ENCODE measurements at regions not wholly inside any gene's neighbourhood (a gene's known extent, or its start where the extent isn't known, plus 50 kb on each side); places are given as distances from the start of the nearest gene placed in this dataset.

DNA sequence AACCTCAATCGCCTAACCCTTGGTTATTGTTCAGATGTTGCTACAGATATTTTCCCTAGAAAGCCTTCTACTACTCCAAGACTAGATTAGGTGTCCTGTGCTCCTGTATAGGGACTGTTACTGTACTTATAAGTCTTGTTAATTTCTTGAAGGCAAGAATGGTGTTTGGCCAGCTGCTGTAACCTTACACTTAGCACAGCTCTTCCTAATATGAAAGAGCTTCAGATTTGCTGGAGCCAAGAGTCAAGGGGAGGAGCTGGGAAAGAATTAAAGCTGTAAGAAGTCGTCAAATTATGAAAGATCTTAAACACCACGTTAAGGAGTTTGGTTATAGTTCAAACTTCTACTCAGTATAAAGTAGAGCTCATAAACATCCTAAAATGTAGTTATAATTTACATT is 245.9 kb upstream of the TLL1 start:
- Histone ChIP-seq H3K27me3 (ENCODE audit: low read depth) (no peaks in the 10 kb centered on the region), H3K36me3 (replicated peaks) (no peaks in the 10 kb centered on the region), H3K4me3 (no peak overlapping the region), H3K9me3 (no peaks in the 10 kb centered on the region), H3K4me1 (no peaks in the 10 kb centered on the region)
- no peak for DNase-seq (ENCODE audit: low spot score in 2 of 2)
- in situ Hi-C loops (cut with MboI; ENCODE audit: low sequenced_read_pairs), result no loop called here

DNA sequence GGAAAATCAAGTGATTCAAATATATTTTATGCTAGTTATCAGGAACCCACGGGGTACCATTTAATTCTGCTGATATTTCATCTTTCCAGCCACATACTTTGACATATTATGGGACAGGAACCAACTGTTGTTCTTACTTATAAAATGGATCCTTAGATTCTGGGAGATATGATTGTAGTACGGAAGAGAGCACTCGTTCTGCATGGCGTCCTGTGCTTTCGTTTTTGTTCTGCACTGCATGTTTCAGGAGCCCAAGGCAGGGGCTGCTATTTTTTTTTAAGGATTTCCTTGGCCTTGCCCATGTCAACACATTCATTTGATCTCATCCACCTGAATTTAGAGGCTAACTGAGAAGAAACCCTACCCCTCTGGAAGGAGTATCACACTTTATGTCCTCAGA is 245.5 kb upstream of the TLL1 start:
- H3K9me3 ChIP-seq, result no peaks in the 10 kb centered on the region
- no peaks in the 10 kb centered on the region for H3K4me1 ChIP-seq
- H3K27me3 ChIP-seq (ENCODE audit: low read depth), result no peaks in the 10 kb centered on the region
- no peak for DNase-seq (ENCODE audit: low spot score in 2 of 2)
- in situ Hi-C loops (cut with MboI; ENCODE audit: low sequenced_read_pairs), result no loop called here
- H3K4me3 ChIP-seq, result no peak overlapping the region
- no peaks in the 10 kb centered on the region for H3K36me3 ChIP-seq (replicated peaks)

DNA sequence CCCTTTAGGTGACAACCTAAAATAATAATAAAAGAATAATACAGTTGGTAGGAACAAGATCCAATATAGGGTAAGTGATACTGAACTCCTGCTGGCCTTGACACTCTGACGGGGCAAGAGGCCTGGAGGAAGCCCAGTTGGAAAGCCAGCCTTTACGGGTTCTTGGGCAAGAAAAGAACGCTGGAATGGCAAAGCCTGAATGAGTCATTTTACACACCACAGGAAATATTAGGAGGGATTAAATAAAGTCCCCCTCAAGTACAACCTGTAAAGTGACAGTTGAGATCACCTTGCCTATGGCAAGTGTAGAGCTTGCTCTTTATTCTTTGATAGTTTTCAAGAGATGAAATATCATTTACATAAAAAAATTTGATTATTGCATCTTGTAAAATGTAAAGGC is 244.5 kb upstream of the TLL1 start:
- in situ Hi-C loops (cut with MboI; ENCODE audit: low sequenced_read_pairs), result no loop called here
- DNase-seq (ENCODE audit: low spot score in 2 of 2), result no peak
- Histone ChIP-seq H3K9me3 (no peaks in the 10 kb centered on the region), H3K4me1 (no peaks in the 10 kb centered on the region), H3K27me3 (ENCODE audit: low read depth) (no peaks in the 10 kb centered on the region), H3K4me3 (no peak overlapping the region), H3K36me3 (replicated peaks) (no peaks in the 10 kb centered on the region)

DNA sequence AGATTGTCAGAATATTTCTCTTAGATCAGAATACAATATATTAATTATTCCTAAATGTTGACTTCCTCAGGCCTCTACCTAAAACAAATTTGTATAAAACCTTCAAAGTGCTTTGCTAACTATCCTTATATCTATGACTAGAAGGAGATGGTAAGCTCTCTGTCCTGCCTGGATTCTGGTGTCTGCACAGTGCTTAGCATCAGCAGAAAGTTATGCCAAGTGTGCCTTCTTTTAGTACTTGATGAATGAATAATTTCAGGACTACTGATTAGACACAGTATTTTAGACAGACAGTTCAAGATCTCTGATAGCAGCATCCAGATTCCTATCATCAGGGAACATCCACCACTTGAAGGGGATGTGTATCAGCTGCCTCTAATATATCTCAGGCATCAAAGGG is 242.4 kb upstream of the TLL1 start:
- Histone ChIP-seq H3K36me3 (replicated peaks) (no peaks in the 10 kb centered on the region), H3K27me3 (ENCODE audit: low read depth) (no peaks in the 10 kb centered on the region), H3K4me3 (no peak overlapping the region), H3K4me1 (no peaks in the 10 kb centered on the region), H3K9me3 (no peaks in the 10 kb centered on the region)
- DNase-seq (ENCODE audit: low spot score in 2 of 2), result no peak
- in situ Hi-C loops (cut with MboI; ENCODE audit: low sequenced_read_pairs), result no loop called here

DNA sequence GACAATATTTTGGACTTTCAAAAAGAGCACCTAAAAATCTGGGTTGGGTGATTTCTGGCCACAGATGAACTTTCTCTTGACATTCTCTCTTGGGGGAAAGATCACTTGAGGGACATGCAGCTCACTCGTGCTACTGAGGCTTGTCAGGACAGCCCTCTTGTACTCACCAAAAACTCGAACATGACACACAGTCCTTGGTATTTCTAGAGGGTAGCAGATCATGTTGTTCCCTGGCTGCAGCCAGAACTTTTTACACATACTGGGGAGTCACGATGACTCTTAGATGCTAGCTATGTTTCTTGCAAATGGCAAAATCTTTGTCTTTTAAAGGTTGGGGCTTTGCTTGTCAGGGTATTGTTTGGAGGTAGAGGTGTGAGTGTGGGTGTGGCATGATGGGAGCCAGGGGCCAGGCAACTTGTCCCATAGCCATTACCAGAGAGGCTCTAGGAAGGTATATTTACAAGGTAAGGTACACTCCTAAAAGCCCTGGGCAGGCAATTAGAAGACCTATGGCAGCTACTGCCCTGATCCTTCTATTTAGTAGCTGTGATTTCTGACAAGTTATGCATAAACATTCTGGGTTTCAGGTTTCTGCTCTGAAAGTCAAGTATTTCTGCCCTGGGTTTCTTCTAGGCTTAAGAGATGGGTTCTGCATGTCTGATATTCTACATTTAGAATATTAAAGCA is 241.7 kb upstream of the TLL1 start:
- Histone ChIP-seq H3K4me1 (no peaks in the 10 kb centered on the region), H3K27me3 (ENCODE audit: low read depth) (no peaks in the 10 kb centered on the region), H3K9me3 (no peaks in the 10 kb centered on the region), H3K4me3 (no peak overlapping the region), H3K36me3 (replicated peaks) (no peaks in the 10 kb centered on the region)
- in situ Hi-C loops (cut with MboI; ENCODE audit: low sequenced_read_pairs), result no loop called here
- no peak for DNase-seq (ENCODE audit: low spot score in 2 of 2)

DNA sequence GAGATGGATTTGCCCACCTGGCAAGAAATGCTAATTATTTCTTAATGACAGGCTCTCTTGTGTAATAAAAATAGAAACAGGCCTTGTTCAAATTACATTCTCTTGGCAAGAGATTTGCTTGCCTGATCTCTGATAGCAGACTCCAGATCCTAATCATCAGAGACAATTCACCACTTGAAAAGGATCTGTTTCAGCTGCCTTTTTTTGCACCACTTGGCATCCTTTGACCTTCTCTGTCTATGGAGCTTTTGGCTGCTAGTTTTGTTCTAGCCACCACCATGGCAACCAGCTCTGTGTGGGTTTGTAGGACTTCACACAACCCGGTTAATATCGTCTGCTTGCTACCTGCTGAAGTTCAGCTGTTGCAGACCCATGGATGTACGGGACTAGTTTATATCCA is 241.1 kb upstream of the TLL1 start:
- H3K36me3 ChIP-seq (replicated peaks), result no peaks in the 10 kb centered on the region
- no peak for DNase-seq (ENCODE audit: low spot score in 2 of 2)

DNA sequence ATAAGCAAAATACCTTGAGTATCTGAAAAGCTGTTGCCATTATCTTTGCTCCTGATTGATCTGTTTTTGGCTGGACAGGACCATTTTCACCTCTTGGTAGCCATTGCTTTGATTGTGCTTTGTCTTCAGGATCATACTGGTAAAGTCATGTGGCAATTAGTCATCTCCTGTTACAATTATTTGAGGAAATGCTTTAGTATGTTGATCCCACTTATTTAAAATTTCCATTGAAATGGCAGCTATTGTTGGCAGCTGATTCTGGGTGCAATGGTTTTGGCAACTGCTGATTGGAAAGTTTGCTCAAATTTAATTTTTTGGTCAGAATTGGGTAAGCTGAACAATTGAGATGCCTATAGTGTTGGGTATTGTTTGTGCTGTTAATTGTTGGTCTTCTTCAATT is 238.3 kb upstream of the TLL1 start:
- Histone ChIP-seq H3K27me3 (ENCODE audit: low read depth) (no peaks in the 10 kb centered on the region), H3K36me3 (replicated peaks) (no peaks in the 10 kb centered on the region), H3K4me1 (no peaks in the 10 kb centered on the region), H3K9me3 (no peaks in the 10 kb centered on the region), H3K4me3 (no peak overlapping the region)
- in situ Hi-C loops (cut with MboI; ENCODE audit: low sequenced_read_pairs), result no loop called here
- no peak for DNase-seq (ENCODE audit: low spot score in 2 of 2)

More for the DNA sequence above, 241.1 kb upstream of the TLL1 start:
- no peaks in the 10 kb centered on the region for H3K27me3 ChIP-seq (ENCODE audit: low read depth)
- H3K4me1 ChIP-seq, result no peaks in the 10 kb centered on the region
- H3K9me3 ChIP-seq, result no peaks in the 10 kb centered on the region
- no peak overlapping the region for H3K4me3 ChIP-seq
- in situ Hi-C loops (cut with MboI; ENCODE audit: low sequenced_read_pairs), result no loop called here

DNA sequence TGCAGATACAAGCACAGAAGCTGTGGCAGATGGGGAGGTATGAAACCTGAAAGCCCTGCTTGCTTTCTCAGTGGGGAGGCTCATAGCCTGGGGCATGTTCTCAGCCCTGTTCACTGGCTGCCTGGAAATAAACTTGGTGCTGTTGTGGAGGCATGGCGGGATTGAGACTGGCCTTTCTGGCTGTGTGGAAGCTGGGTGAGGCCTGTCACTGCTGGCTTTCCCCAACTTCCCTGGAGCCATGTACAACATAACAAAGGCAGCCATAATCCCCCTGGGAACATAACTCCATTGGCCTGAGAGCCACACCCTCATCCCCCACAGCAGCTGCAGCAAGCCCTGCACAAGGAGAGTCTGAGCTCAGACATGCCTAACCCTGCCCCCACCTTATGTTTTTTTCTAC is 237.7 kb upstream of the TLL1 start:
- H3K27me3 ChIP-seq (ENCODE audit: low read depth), result no peaks in the 10 kb centered on the region
- H3K36me3 ChIP-seq (replicated peaks), result no peaks in the 10 kb centered on the region
- in situ Hi-C loops (cut with MboI; ENCODE audit: low sequenced_read_pairs), result no loop called here
- H3K9me3 ChIP-seq, result no peaks in the 10 kb centered on the region
- DNase-seq (ENCODE audit: low spot score in 2 of 2), result peak; percentile 40 to 65
- H3K4me1 ChIP-seq, result no peaks in the 10 kb centered on the region
- H3K4me3 ChIP-seq, result no peak overlapping the region

DNA sequence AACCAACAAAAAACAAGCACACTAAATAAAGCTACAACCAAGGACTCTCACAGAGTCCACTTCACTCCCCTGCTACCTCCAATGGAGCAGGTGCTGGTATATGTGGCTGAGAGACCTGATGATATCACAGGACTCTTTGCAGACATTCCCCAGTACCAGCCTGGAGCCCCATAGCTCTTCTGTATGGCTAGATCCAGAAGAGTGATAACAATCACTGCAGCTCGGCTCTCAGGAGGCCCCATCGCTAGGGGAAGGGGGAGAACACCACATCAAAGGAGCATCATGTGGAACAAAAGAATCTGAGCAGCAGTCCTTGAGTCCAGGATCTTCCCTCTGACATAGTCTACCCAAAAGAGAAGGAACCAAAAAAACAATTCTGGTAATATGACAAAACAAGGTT is 237.1 kb upstream of the TLL1 start:
- in situ Hi-C loops (cut with MboI; ENCODE audit: low sequenced_read_pairs), result no loop called here
- Histone ChIP-seq H3K36me3 (replicated peaks) (no peaks in the 10 kb centered on the region), H3K4me1 (no peaks in the 10 kb centered on the region), H3K9me3 (no peaks in the 10 kb centered on the region), H3K4me3 (no peak overlapping the region), H3K27me3 (ENCODE audit: low read depth) (no peaks in the 10 kb centered on the region)
- DNase-seq (ENCODE audit: low spot score in 2 of 2), result no peak

DNA sequence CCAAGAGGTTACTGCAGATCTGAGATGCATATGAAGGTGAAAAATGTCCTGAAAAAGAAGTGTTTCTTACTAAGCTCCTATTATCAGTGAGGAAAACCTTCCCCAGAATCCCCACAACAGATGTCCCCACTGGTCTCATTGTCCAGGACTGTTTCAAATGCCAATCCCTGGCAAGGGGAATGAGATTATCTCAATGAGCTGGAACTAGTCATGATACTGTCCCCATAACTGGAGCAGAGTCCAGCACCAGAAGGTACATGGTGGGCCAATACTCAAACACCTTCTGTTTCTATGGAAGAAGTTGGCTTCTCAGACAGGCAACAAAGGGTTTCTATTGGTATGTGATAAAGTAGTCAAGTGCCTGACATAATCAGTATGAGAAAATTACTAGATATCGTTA is 221.1 kb upstream of the TLL1 start:
- DNase-seq (ENCODE audit: low spot score in 2 of 2), result no peak
- Histone ChIP-seq H3K4me3 (no peak overlapping the region), H3K9me3 (no peaks in the 10 kb centered on the region), H3K4me1 (no peaks in the 10 kb centered on the region), H3K36me3 (replicated peaks) (no peaks in the 10 kb centered on the region), H3K27me3 (ENCODE audit: low read depth) (no peaks in the 10 kb centered on the region)
- in situ Hi-C loops (cut with MboI; ENCODE audit: low sequenced_read_pairs), result no loop called here

DNA sequence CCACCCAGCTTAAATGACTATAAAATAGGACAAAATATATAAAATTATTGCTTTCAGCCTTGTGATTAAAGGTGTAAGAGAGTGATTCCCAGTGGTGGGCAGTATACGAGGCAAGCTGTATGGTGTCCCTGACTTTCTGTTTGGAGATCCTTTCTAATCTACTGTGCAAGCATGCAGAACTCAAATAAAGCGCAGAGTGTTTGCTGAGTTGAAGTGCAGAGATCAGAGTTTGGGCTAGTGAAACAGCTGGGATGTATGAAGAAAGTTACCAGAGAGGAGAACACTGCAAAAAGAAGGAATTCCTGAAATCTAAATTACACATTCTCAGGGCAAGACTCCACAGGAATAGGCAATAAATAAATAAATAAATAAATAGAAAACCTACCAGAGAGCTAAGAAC is 218.5 kb upstream of the TLL1 start:
- no peak for DNase-seq (ENCODE audit: low spot score in 2 of 2)
- Histone ChIP-seq H3K4me3 (no peak overlapping the region), H3K9me3 (no peaks in the 10 kb centered on the region), H3K36me3 (replicated peaks) (no peaks in the 10 kb centered on the region), H3K4me1 (no peaks in the 10 kb centered on the region), H3K27me3 (ENCODE audit: low read depth) (no peaks in the 10 kb centered on the region)
- in situ Hi-C loops (cut with MboI; ENCODE audit: low sequenced_read_pairs), result no loop called here

DNA sequence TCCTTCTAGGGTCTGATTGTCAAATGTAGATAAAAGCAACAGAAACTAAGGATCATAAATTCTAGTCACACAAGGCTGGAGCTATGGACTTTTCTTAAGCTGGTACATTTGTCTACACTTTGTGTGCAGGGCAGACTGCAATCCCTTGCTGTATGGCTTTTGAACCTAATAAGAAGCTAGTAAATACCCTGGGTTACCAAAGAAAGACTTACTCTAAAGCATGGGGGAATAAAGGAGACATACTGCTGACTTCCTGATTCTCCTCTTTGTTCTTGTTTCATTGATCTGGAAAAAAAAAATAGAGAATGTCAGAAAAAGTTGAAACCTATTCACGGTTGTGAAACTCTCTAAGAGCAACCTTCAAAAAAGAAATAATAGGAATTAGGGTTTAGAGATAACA is 216.6 kb upstream of the TLL1 start:
- DNase-seq (ENCODE audit: low spot score in 2 of 2), result no peak
- Histone ChIP-seq H3K9me3 (no peaks in the 10 kb centered on the region), H3K4me3 (no peak overlapping the region), H3K27me3 (ENCODE audit: low read depth) (no peaks in the 10 kb centered on the region), H3K36me3 (replicated peaks) (no peaks in the 10 kb centered on the region), H3K4me1 (no peaks in the 10 kb centered on the region)
- in situ Hi-C loops (cut with MboI; ENCODE audit: low sequenced_read_pairs), result no loop called here

DNA sequence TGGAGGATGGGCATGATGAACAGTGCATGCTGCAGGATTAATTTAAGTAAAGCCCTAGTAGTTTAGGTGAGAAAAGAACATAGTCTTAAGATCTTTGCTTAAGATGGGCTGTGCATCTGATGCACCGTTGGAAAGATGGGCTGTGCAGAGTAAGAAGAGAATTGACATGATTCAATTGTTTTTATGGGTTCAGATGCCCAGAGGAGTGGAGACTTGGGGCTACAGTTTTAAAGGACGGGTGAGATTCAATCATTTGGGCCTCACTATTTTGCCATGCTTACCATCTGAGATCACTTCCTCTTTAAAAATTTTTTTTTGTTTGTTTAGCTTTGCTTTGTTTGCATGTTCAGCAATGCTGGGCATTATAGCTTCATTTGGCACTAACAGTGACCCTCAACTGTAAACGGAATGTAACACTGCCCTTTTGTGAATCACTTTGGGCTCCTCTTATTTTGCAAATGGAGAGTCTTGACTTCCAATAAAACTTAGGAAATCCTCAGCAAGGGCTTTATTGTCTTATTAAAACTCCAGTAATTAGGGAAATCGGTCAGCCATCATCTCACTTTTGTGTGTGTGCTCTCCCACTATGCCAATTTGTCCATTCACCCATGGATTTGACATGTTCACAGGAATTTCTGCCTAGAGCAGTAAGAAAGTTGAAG is 216.1 kb upstream of the TLL1 start:
- in situ Hi-C loops (cut with MboI; ENCODE audit: low sequenced_read_pairs), result no loop called here
- H3K27me3 ChIP-seq (ENCODE audit: low read depth), result no peaks in the 10 kb centered on the region
- no peak for DNase-seq (ENCODE audit: low spot score in 2 of 2)
- no peak overlapping the region for H3K4me3 ChIP-seq
- H3K9me3 ChIP-seq, result no peaks in the 10 kb centered on the region
- no peaks in the 10 kb centered on the region for H3K4me1 ChIP-seq
- no peaks in the 10 kb centered on the region for H3K36me3 ChIP-seq (replicated peaks)

DNA sequence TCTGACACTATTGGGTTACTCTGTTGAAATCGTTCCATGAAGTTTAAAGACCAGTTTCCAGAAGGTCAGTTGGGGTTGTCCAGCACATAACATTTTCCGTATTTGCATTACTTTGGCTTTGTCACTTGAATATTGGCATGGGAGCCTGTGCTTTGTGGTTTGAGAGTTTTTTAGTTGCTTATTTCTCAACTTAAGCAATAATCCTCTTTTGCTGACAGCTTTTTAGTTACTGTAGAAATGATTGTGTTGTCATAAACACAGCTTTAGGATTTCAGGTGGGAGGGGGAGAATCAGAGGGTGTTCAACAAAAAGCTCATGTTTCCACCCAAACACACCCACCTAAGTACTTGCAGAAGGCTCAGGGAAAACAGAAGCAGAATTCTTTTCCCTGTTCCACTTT is 210.7 kb upstream of the TLL1 start:
- Histone ChIP-seq H3K4me3 (no peak overlapping the region), H3K4me1 (no peaks in the 10 kb centered on the region), H3K9me3 (no peaks in the 10 kb centered on the region), H3K27me3 (ENCODE audit: low read depth) (0 out of 2 replicates have a peak, but pooled peaks cover 3% of the 10 kb centered on the region), H3K36me3 (replicated peaks) (no peaks in the 10 kb centered on the region)
- no peak for DNase-seq (ENCODE audit: low spot score in 2 of 2)
- in situ Hi-C loops (cut with MboI; ENCODE audit: low sequenced_read_pairs), result no loop called here

DNA sequence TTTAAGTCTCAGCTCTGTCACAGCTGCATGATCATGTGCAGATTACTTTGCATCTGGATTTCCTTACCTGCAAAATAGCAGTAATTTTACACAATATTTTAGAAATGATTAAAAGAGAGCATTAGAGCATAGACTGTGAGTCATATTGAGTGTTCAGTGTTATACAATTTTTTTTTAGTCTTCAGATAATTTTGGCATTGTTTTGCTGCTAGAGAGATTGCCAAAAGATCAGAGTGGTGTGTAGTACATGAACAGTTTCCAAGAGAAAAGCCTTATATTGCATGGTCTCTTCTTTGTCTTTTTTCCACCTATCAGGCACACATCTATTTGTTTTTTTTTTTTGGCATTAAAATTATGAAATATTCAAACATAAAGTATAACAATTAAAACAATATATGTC is 209.6 kb upstream of the TLL1 start:
- in situ Hi-C loops (cut with MboI; ENCODE audit: low sequenced_read_pairs), result no loop called here
- Histone ChIP-seq H3K27me3 (ENCODE audit: low read depth) (0 out of 2 replicates have a peak, but pooled peaks cover 3% of the 10 kb centered on the region), H3K9me3 (no peaks in the 10 kb centered on the region), H3K4me3 (no peak overlapping the region), H3K4me1 (no peaks in the 10 kb centered on the region), H3K36me3 (replicated peaks) (no peaks in the 10 kb centered on the region)
- no peak for DNase-seq (ENCODE audit: low spot score in 2 of 2)
